Testis (tissue), 2 donors: ENCODE measurements at regions not wholly inside any gene's neighbourhood (a gene's known extent, or its start where the extent isn't known, plus 50 kb on each side); places are given as distances from the start of the nearest gene placed in this dataset.
"Not testable (repeated sequence)": the region's sequence is repeated elsewhere in the genome, so short reads cannot be mapped to it uniquely, and the experiment has no call there.

Experiments used
- DNase-seq: peaks from one replicate; pipeline ENCODE4 v3.0.0-alpha.2; 2019
- H3K27ac ChIP-seq, 2 donors: fragments of 200-600 bp; sonication (generic); one replicate each; pipeline ENCODE4 v1.5.1; 2019
- H3K27me3 ChIP-seq: fragments of 200-600 bp; sonication (generic); one replicate; pipeline ENCODE4 v1.5.1; 2019
- H3K36me3 ChIP-seq: fragments of 200-600 bp; sonication (generic); one replicate; pipeline ENCODE4 v1.5.1; 2017; ENCODE audit warnings: low read depth; ENCODE audit errors: missing control alignments
- H3K4me1 ChIP-seq: fragments of 200-600 bp; sonication (generic); one replicate; pipeline ENCODE4 v1.5.1; 2019
- H3K4me3 ChIP-seq, 2 donors: fragments of 200-600 bp; sonication (generic); one replicate each; pipeline ENCODE4 v1.5.1; 2017 to 2019
- H3K9me3 ChIP-seq: fragments of 200-600 bp; sonication (generic); one replicate; pipeline ENCODE4 v1.5.1; 2017
- POLR2A ChIP-seq: fragments of 450-650 bp; IDR thresholded peaks from one replicate; pipeline ENCODE4 v1.6.1; 2017; ENCODE audit warnings: antibody characterized with exemption, mild to moderate bottlenecking, moderate library complexity
- WGBS, 2 donors: methylation state at CpG; one replicate each; pipeline ENCODE4 v1.1.5; 2018; 5-methylcytosine and 5-hydroxymethylcytosine counted together
- intact Hi-C: fragments of 100-400 bp; cut with DNase I; formaldehyde crosslinking; loops from one replicate; pipeline ENCODE4 v1.15.1; 2023; ENCODE audit warnings: low total_unique reads
- TF ChIP-seq, protein P1 (sequence below), 3 experiments: fragments of 450-650 bp in 2 of 3; fragments of 200-600 bp in 1 of 3; sonication (generic) in 1 of 3; IDR thresholded peaks; one replicate each; pipeline ENCODE4 v1.5.1; 2016 to 2019; ENCODE audit warnings: antibody characterized with exemption in 3 of 3, mild to moderate bottlenecking in 2 of 3, moderate library complexity in 1 of 3

DNA sequence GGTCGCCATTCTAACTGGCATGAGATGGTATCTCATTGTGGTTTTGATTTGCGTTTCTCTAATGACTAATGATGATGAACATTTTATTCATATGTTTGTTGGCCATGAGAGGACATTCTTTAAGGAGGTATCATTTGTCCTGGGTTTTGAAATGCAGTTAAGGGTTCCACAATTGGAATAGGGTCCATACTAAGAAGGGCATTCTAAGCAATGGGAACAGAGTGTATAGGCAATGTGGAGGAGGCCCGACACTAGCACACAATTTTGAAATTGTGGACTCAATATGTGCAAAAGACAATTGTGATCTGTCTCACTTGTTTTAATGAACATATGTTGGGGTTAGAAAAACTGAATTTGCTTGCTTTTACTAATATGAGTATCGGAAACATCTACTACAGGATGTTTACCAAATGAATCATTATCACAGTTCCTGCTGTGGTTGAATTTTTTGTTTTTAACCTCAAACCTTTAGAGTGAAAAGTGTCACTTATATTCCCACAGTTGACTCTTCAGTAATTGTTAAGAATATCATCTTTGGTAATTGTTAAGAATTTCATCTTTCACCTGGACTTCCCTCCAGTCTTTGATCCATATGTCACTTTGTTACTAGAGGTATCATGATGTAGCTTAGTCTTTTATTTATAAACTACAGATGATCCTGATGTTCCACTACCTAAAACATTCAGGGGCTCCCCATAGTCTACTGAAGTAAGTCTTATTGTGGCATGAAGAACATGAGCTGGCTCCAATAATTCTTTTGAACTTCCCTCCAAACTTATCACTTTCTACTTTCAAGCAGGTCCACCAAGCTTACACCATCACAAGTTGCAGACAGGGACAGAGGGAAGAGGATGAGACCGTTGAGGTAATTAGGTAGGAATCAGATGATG lies 109.7 kb upstream of the KLF12 start:
- Histone ChIP-seq H3K36me3 (no peaks in the 10 kb centered on the region), H3K27ac (no peak overlapping the region), H3K4me3 (no peak overlapping the region), H3K4me1 (no peaks in the 10 kb centered on the region), H3K9me3 (no peaks in the 10 kb centered on the region), H3K27me3 (no peaks in the 10 kb centered on the region)
- intact Hi-C loops: no loop called here
- WGBS, 2 donors: 84 to 91% methylated on average over 5 of the region's 5 CpGs
- no peak for TF ChIP-seq POLR2A
- DNase-seq: no peak

DNA sequence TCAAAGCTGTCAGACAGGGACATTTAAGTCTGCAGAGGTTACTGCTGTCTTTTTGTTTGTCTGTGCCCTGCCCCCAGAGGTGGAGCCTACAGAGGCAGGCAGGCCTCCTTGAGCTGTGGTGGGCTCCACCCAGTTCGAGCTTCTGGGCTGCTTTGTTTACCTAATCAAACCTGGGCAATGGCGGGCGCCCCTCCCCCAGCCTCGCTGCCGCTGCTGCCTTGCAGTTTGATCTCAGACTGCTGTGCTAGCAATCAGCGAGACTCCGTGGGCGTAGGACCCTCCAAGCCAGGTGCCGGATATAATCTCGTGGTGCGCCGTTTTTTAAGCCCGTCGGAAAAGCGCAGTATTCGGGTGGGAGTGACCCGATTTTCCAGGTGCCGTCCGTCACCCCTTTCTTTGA lies 107.1 kb upstream of the KLF12 start:
- 85 to 87% methylated on average over 12 to 18 of the region's 19 CpGs for WGBS, 2 donors
- H3K4me1 ChIP-seq, intact Hi-C loops, H3K27me3 ChIP-seq, H3K27ac ChIP-seq, H3K9me3 ChIP-seq, H3K4me3 ChIP-seq, H3K36me3 ChIP-seq, DNase-seq: not testable (repeated sequence)

DNA sequence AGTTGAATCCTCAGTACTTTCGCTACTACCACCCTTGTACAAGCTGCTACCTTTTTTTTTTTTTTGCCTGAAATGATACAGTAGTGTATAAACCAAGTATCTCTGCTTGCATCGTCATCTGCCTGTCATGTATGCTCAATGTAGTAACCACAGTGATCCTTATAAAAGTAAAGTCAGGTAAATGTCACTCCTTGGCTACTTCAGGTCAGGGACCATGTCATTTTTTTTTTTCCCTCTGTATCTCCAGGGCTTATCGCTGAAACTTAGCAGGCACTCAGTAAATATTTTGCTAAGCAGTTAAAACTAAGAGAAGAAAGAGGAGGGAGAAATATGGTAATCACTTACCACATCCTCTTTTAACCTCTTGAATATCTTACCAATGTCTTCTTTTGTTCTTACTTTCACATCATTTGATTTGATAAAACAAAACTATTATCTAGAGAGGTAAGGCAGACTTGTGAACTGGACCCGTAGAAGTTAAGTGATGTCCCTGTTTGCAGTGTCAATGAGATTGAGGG lies 96.8 kb upstream of the KLF12 start:
- TF ChIP-seq POLR2A: no peak
- TF ChIP-seq, protein P1, sequence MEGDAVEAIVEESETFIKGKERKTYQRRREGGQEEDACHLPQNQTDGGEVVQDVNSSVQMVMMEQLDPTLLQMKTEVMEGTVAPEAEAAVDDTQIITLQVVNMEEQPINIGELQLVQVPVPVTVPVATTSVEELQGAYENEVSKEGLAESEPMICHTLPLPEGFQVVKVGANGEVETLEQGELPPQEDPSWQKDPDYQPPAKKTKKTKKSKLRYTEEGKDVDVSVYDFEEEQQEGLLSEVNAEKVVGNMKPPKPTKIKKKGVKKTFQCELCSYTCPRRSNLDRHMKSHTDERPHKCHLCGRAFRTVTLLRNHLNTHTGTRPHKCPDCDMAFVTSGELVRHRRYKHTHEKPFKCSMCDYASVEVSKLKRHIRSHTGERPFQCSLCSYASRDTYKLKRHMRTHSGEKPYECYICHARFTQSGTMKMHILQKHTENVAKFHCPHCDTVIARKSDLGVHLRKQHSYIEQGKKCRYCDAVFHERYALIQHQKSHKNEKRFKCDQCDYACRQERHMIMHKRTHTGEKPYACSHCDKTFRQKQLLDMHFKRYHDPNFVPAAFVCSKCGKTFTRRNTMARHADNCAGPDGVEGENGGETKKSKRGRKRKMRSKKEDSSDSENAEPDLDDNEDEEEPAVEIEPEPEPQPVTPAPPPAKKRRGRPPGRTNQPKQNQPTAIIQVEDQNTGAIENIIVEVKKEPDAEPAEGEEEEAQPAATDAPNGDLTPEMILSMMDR (IDR thresholded peaks at IDR 0.05): no peak
- H3K9me3 ChIP-seq: no peaks in the 10 kb centered on the region
- H3K27me3 ChIP-seq: no peaks in the 10 kb centered on the region
- H3K36me3 ChIP-seq: no peaks in the 10 kb centered on the region
- no peak overlapping the region for H3K27ac ChIP-seq
- H3K4me3 ChIP-seq: no peak overlapping the region
- intact Hi-C loops: no loop called here
- WGBS, 2 donors: 79 to 83% methylated on average over 4 of the region's 4 CpGs
- no peaks in the 10 kb centered on the region for H3K4me1 ChIP-seq
- no peak for DNase-seq

DNA sequence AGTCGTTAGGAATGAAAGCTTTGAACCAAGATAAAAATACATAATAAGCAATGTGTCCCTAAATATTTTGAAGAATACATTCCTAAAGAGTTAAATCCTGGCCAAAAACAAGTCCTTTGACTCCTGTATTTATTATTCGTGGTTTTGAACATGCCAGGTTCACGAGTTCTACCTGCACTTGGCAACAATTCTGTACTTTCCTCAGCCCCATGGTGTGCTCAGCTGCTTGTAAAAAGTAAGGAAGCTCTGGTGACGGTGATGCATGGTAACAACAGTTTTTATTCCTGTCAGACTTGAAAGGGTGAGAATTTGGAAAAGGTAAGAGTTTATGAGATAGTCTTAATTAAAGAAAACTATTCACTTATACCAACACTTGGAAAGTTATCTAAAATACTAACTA lies 95.0 kb upstream of the KLF12 start:
- no peaks in the 10 kb centered on the region for H3K4me1 ChIP-seq
- H3K36me3 ChIP-seq: no peaks in the 10 kb centered on the region
- H3K27me3 ChIP-seq: no peaks in the 10 kb centered on the region
- H3K4me3 ChIP-seq: no peak overlapping the region
- no peak for TF ChIP-seq POLR2A
- TF ChIP-seq, protein P1 (IDR thresholded peaks at IDR 0.05): no peak
- DNase-seq: no peak
- intact Hi-C loops: no loop called here
- no peaks in the 10 kb centered on the region for H3K9me3 ChIP-seq
- no peak overlapping the region for H3K27ac ChIP-seq
- 67 to 76% methylated on average over 4 of the region's 4 CpGs for WGBS, 2 donors

DNA sequence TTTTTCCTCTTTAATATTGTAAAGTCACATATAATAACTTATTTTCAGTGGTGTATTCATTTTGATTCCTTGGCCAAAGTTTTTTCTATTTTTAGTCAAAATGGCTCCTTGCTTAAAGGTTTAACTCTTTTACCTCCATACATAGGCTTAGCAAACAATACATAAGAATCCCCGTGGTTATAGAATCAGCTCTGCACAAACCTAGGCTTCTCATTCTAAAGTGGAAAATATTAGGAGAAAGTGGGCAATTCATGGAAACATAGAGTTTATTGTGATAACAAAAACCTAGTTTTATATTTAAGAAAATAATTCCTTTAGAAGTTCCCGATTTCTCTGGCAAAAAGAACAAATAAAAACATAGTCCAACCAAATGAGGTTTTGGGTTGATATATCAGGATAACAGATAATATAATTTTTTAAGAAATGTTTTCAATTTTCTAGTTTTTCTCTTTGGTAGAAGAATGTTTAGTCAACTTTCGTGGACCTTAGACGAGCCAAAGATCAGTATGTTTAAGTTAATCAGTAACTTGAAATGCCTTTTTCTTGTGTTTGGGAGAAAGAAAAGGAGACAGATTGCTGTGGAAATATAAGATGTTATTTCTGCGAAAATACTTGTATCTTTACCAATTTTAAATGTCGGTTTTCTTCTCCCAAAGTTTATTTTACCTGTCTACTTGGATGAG lies 93.4 kb upstream of the KLF12 start:
- H3K9me3 ChIP-seq: no peaks in the 10 kb centered on the region
- intact Hi-C loops: no loop called here
- no peak for TF ChIP-seq POLR2A
- TF ChIP-seq, protein P1 (IDR thresholded peaks at IDR 0.05): no peak
- no peaks in the 10 kb centered on the region for H3K27me3 ChIP-seq
- no peaks in the 10 kb centered on the region for H3K36me3 ChIP-seq
- no peak overlapping the region for H3K4me3 ChIP-seq
- no peak for DNase-seq
- WGBS, 2 donors: 85 to 91% methylated on average over 6 of the region's 6 CpGs
- H3K4me1 ChIP-seq: no peaks in the 10 kb centered on the region
- H3K27ac ChIP-seq: no peak overlapping the region
